ENCODE measurements at regions not wholly inside any gene's neighbourhood (a gene's known extent, or its start where the extent isn't known, plus 50 kb on each side); places are given as distances from the start of the nearest gene placed in this dataset.

DNA sequence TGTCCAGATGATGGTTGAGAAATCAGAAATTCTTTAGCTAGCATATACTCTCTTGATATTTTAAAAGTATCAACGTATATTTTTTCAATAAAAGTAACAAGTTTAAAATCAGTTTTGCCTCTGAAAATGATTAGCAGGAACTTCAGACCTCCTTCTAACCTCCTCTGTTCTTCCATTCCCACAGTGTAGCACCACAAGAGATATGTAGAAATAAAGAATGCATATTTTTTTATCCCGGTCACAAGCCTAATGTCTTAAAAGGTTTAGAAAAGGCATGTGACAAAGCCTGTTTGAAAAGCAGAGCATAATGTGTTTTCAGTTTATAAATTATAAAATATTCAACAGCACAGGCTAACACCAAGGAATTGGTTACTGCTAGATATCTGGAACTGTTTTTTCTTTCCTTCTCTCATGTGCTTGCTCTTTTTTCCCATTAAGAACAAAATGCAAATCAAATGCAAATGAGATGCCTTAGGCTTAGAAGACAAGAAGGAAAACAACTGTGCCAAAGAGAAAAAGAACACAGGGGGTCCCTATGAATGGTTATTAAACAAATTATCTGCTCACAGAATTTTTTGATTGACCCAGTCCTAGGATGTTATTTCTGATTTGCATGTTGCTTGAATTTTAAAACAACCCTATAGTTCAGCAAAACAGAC lies 351.7 kb upstream of the FAM241A start:
- Histone ChIP-seq H3K9me3 (ENCODE audit: severe bottlenecking) (no peaks in the 10 kb centered on the region), H3K4me3 (ENCODE audit: low read depth, low read length) (no peak overlapping the region), H3K27ac (no peak overlapping the region), H3K36me3 (no peaks in the 10 kb centered on the region), H3K27me3 (ENCODE audit: insufficient read depth, low read depth, severe bottlenecking) (peaks cover 5% of the 10 kb centered on the region)
- DNase-seq = no peak
- TF ChIP-seq, protein P1, sequence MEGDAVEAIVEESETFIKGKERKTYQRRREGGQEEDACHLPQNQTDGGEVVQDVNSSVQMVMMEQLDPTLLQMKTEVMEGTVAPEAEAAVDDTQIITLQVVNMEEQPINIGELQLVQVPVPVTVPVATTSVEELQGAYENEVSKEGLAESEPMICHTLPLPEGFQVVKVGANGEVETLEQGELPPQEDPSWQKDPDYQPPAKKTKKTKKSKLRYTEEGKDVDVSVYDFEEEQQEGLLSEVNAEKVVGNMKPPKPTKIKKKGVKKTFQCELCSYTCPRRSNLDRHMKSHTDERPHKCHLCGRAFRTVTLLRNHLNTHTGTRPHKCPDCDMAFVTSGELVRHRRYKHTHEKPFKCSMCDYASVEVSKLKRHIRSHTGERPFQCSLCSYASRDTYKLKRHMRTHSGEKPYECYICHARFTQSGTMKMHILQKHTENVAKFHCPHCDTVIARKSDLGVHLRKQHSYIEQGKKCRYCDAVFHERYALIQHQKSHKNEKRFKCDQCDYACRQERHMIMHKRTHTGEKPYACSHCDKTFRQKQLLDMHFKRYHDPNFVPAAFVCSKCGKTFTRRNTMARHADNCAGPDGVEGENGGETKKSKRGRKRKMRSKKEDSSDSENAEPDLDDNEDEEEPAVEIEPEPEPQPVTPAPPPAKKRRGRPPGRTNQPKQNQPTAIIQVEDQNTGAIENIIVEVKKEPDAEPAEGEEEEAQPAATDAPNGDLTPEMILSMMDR (IDR thresholded peaks at IDR 0.05; ENCODE audit: low read depth, low read length) = no peak

DNA sequence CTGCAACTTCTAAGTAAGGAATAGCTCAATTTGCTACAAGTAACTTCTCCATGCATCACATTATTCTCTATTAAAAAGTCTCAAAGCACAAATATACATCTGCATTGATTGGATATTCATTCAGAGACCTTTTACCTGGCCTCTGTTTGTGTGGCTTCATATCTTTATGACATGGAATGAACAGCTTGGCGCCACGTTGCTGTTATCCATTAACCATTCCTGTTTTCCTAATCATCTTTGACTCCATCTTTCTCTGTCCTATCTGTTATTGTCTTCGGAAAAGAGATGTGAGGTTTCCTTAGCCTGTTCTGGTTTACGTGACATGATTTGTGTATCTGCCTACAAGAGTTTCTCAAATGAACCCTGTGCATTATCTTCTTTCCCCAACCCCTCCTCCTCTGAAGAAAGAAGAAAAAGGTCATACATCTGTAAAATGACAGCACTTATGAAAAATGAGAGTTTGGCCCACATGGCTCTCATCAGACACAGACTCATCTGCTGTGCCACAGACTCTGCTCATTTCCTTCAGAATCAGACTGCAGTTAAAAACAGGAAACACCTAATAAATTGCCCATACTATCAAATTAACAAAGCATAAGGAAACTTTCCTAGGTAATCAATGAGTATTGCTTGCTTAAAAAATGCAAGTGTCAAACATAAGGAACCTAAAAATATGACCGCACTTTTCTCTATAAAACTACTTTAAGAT lies 347.6 kb upstream of the FAM241A start:
- no peak for DNase-seq
- H3K36me3 ChIP-seq = no peaks in the 10 kb centered on the region
- H3K9me3 ChIP-seq (ENCODE audit: severe bottlenecking) = no peaks in the 10 kb centered on the region
- no peak overlapping the region for H3K4me3 ChIP-seq (ENCODE audit: low read depth, low read length)
- no peak overlapping the region for H3K27ac ChIP-seq
- no peaks in the 10 kb centered on the region for H3K27me3 ChIP-seq (ENCODE audit: insufficient read depth, low read depth, severe bottlenecking)
- TF ChIP-seq, protein P1 (IDR thresholded peaks at IDR 0.05; ENCODE audit: low read depth, low read length) = no peak

DNA sequence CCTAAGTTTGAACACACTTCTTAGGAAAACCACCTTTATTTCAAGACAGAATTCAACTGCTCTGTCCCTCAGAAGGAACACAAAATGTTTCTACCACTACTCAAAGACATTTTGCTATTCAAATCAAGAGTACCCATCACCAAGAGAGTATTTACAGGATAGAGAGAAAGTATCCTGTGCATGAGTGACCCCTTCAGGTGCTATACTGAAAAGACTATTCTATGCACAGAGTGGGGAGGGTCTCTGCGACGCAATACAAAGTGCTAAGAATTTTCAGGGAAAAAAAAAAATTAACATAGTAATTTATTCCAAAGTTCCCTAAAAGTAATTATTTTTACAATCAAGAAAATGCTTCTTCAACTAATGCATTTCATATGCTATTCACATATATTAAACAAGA lies 346.4 kb upstream of the FAM241A start:
- TF ChIP-seq, protein P1 (IDR thresholded peaks at IDR 0.05; ENCODE audit: low read depth, low read length) = peak; percentile 51
- Histone ChIP-seq H3K27me3 (ENCODE audit: insufficient read depth, low read depth, severe bottlenecking) (no peaks in the 10 kb centered on the region), H3K9me3 (ENCODE audit: severe bottlenecking) (no peaks in the 10 kb centered on the region), H3K4me3 (ENCODE audit: low read depth, low read length) (no peak overlapping the region), H3K27ac (no peak overlapping the region), H3K36me3 (no peaks in the 10 kb centered on the region)
- DNase-seq = peak; percentile 17

DNA sequence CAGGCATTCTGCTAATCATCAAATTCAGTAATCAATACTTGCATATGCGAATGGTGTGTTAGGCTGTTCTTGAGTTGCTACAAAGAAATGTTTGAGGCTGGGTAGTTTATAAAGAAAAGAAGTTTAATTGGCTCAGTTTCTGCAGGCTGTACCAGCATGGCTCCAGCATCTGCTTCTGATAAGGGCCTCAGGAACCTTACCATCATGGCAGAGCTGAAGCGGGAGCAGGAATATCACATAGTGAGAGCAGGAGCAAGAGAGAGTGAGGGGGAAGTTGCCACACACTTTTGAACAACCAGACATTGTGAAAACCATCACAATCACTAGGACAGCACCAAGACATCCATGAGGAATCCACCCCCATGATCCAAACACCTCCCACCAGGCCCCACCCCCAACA lies 344.7 kb upstream of the FAM241A start:
- no peak overlapping the region for H3K4me3 ChIP-seq (ENCODE audit: low read depth, low read length)
- TF ChIP-seq, protein P1 (IDR thresholded peaks at IDR 0.05; ENCODE audit: low read depth, low read length) = no peak
- H3K27me3 ChIP-seq (ENCODE audit: insufficient read depth, low read depth, severe bottlenecking) = no peaks in the 10 kb centered on the region

DNA sequence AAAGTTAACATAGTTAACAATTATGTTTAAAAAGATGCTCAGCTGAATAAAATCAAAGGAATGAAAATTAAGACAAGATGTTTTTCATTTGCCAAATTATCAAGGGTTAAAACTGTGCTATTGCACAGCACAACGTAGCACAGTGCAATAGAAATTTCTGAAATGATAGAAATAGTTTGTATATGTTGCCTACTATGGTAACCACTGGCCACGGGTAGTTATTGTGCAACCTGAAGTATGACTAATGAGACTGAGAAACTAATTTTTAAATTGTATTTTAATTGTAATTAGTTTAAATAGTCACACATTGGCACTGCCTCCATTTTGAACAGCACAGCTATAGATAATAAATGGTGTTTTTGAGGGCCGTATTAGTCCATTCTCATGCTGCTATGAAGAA lies 343.1 kb upstream of the FAM241A start:
- Histone ChIP-seq H3K36me3 (no peaks in the 10 kb centered on the region), H3K4me3 (ENCODE audit: low read depth, low read length) (no peak overlapping the region), H3K27me3 (ENCODE audit: insufficient read depth, low read depth, severe bottlenecking) (no peaks in the 10 kb centered on the region), H3K9me3 (ENCODE audit: severe bottlenecking) (no peaks in the 10 kb centered on the region), H3K27ac (no peak overlapping the region)
- TF ChIP-seq, protein P1 (IDR thresholded peaks at IDR 0.05; ENCODE audit: low read depth, low read length) = no peak
- DNase-seq = no peak

More for the DNA sequence above, 344.7 kb upstream of the FAM241A start:
- no peaks in the 10 kb centered on the region for H3K36me3 ChIP-seq
- DNase-seq = no peak
- H3K9me3 ChIP-seq (ENCODE audit: severe bottlenecking) = no peaks in the 10 kb centered on the region
- H3K27ac ChIP-seq = no peak overlapping the region

Measured in WERI-Rb-1 (cell line).